Ishikawa (cell line): ENCODE measurements at regions not wholly inside any gene's neighbourhood (a gene's known extent, or its start where the extent isn't known, plus 50 kb on each side); places are given as distances from the start of the nearest gene placed in this dataset.

Source experiments
- CEBPB ChIP-seq: IDR thresholded peaks from 2 replicates; pipeline ENCODE4 v1.6.1; 2012
- CREB1 ChIP-seq: IDR thresholded peaks from 2 replicates; pipeline ENCODE4 v1.6.1; 2012; ENCODE audit warnings: low read depth
- EGR1 ChIP-seq: IDR thresholded peaks from 2 replicates; pipeline ENCODE4 v1.6.1; 2012
- EP300 ChIP-seq: IDR thresholded peaks from 2 replicates; pipeline ENCODE4 v1.6.1; 2012; ENCODE audit warnings: borderline replicate concordance
- FOXM1 ChIP-seq: IDR thresholded peaks from 2 replicates; pipeline ENCODE4 v1.6.1; 2012; ENCODE audit warnings: low read depth, borderline replicate concordance
- NFIC ChIP-seq: IDR thresholded peaks from 2 replicates; pipeline ENCODE4 v1.6.1; 2012
- RAD21 ChIP-seq: IDR thresholded peaks from 2 replicates; pipeline ENCODE4 v1.6.1; 2012; ENCODE audit warnings: low read depth
- TAF1 ChIP-seq: IDR thresholded peaks from 2 replicates; pipeline ENCODE4 v1.6.1; 2012; ENCODE audit warnings: low read depth, mild to moderate bottlenecking
- TCF12 ChIP-seq: IDR thresholded peaks from 2 replicates; pipeline ENCODE4 v1.6.1; 2012; ENCODE audit warnings: low read depth
- TEAD4 ChIP-seq: IDR thresholded peaks from 2 replicates; pipeline ENCODE4 v1.6.1; 2012
- YY1 ChIP-seq: IDR thresholded peaks from 2 replicates; pipeline ENCODE4 v1.6.1; 2012; ENCODE audit warnings: low read depth
- ZBTB7A ChIP-seq: IDR thresholded peaks from 2 replicates; pipeline ENCODE4 v1.6.1; 2012; ENCODE audit warnings: low read depth
- TF ChIP-seq, protein P1 (sequence below): IDR thresholded peaks from 2 replicates; pipeline ENCODE4 v1.6.1; 2012; ENCODE audit warnings: low read depth, mild to moderate bottlenecking
- TF ChIP-seq, protein P2 (sequence below): IDR thresholded peaks from 2 replicates; pipeline ENCODE4 v1.6.1; 2012
- TF ChIP-seq, protein P3 (sequence below): IDR thresholded peaks from 2 replicates; pipeline ENCODE4 v1.6.1; 2012

DNA sequence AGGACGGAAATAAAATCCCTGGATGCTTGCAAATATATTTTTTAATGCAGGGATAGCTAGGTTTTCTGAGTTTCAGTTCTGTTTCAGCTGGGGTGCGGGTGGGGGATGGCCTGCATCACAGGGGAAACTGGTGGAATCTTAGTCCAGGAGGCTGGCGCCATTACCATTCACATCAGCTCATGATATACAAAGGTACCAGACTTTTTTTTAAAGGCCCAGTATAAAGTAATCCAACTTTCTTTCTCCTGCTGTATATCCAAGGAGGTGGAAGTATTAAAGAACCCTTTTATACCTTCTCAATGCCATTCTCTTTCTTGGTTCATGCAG is 343.8 kb downstream of the KCNRG start:
- no peak for TF ChIP-seq TAF1

DNA sequence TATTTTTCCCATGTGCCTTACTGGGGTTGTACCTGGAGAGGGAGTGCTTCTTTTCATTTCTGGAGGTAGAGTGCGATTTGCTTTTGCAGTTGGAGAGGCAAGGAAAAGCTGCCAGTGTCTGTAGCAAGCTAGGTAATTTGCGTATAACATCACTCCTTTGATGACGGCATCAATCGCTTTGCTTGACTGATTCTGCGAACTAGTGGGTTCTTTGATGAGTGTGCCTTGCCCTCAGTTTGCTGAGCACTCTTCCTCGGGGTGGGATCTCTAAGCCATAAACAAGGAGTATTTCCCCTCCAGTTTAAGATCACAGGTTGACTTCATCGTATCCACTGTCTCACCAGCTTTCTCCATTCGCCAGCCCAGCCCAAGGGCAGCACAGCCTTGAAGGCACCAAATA is 344.5 kb downstream of the KCNRG start:
- TF ChIP-seq, protein P1, sequence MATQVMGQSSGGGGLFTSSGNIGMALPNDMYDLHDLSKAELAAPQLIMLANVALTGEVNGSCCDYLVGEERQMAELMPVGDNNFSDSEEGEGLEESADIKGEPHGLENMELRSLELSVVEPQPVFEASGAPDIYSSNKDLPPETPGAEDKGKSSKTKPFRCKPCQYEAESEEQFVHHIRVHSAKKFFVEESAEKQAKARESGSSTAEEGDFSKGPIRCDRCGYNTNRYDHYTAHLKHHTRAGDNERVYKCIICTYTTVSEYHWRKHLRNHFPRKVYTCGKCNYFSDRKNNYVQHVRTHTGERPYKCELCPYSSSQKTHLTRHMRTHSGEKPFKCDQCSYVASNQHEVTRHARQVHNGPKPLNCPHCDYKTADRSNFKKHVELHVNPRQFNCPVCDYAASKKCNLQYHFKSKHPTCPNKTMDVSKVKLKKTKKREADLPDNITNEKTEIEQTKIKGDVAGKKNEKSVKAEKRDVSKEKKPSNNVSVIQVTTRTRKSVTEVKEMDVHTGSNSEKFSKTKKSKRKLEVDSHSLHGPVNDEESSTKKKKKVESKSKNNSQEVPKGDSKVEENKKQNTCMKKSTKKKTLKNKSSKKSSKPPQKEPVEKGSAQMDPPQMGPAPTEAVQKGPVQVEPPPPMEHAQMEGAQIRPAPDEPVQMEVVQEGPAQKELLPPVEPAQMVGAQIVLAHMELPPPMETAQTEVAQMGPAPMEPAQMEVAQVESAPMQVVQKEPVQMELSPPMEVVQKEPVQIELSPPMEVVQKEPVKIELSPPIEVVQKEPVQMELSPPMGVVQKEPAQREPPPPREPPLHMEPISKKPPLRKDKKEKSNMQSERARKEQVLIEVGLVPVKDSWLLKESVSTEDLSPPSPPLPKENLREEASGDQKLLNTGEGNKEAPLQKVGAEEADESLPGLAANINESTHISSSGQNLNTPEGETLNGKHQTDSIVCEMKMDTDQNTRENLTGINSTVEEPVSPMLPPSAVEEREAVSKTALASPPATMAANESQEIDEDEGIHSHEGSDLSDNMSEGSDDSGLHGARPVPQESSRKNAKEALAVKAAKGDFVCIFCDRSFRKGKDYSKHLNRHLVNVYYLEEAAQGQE = no peak
- TF ChIP-seq NFIC (no peak), FOXM1 (no peak), TAF1 (no peak), ZBTB7A (no peak), RAD21 (no peak), CREB1 (no peak), TCF12 (no peak), EP300 (no peak), TEAD4 (no peak)
- TF ChIP-seq, protein P2, sequence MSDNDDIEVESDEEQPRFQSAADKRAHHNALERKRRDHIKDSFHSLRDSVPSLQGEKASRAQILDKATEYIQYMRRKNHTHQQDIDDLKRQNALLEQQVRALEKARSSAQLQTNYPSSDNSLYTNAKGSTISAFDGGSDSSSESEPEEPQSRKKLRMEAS = no peak
- TF ChIP-seq, protein P3, sequence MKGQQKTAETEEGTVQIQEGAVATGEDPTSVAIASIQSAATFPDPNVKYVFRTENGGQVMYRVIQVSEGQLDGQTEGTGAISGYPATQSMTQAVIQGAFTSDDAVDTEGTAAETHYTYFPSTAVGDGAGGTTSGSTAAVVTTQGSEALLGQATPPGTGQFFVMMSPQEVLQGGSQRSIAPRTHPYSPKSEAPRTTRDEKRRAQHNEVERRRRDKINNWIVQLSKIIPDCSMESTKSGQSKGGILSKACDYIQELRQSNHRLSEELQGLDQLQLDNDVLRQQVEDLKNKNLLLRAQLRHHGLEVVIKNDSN = no peak

DNA sequence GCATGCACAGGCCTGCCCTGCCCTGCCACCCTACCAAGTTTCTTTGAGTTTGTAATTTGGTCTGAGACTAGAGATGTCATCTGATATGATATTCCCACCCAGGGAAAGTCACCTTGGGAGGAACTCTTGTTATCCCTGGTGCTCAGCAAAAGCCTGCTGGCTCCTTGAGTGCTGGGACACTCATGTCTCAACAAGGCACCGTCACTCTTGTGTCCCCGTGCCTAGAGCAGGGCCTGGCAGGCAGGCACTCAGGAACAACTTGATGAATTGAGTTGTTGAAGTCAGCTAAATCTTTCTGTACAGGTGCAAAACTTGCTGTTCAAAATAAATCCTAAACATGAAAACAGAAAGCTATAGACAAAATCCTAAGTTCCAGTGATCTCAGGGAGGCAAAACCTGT is 345.4 kb downstream of the KCNRG start:
- no peak for TF ChIP-seq NFIC
- no peak for TF ChIP-seq FOXM1
- TF ChIP-seq, protein P1 = no peak
- no peak for TF ChIP-seq TAF1
- TF ChIP-seq TEAD4 = no peak
- no peak for TF ChIP-seq CEBPB
- no peak for TF ChIP-seq ZBTB7A
- TF ChIP-seq, protein P2 = no peak
- no peak for TF ChIP-seq RAD21
- TF ChIP-seq EP300 = no peak
- no peak for TF ChIP-seq YY1
- no peak for TF ChIP-seq EGR1
- TF ChIP-seq, protein P3 = no peak
- TF ChIP-seq CREB1 = no peak
- TF ChIP-seq TCF12 = no peak

DNA sequence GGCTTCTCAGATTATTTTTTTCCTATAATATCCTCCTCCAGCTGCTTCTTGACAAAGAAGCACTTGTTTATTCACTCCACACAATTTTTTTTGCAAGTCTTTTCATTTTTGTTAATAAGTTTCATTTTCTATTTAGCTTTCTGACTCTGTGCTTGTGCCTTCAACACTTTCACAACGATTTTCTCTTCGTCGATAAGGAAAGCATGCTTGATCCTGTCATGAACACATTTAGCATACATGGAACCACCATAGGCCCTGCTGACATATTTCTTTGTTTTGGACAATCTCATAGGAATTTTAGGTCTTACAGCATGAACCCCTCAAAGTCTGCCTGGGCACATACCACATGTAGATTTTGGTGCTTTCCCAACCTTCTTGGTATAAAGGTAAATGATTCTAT is 346.0 kb downstream of the KCNRG start:
- TF ChIP-seq, protein P2 = no peak
- TF ChIP-seq EP300 (no peak), RAD21 (no peak), CEBPB (no peak), TCF12 (no peak), YY1 (no peak), ZBTB7A (no peak), NFIC (no peak), CREB1 (no peak), FOXM1 (no peak)
- TF ChIP-seq, protein P3 = no peak

DNA sequence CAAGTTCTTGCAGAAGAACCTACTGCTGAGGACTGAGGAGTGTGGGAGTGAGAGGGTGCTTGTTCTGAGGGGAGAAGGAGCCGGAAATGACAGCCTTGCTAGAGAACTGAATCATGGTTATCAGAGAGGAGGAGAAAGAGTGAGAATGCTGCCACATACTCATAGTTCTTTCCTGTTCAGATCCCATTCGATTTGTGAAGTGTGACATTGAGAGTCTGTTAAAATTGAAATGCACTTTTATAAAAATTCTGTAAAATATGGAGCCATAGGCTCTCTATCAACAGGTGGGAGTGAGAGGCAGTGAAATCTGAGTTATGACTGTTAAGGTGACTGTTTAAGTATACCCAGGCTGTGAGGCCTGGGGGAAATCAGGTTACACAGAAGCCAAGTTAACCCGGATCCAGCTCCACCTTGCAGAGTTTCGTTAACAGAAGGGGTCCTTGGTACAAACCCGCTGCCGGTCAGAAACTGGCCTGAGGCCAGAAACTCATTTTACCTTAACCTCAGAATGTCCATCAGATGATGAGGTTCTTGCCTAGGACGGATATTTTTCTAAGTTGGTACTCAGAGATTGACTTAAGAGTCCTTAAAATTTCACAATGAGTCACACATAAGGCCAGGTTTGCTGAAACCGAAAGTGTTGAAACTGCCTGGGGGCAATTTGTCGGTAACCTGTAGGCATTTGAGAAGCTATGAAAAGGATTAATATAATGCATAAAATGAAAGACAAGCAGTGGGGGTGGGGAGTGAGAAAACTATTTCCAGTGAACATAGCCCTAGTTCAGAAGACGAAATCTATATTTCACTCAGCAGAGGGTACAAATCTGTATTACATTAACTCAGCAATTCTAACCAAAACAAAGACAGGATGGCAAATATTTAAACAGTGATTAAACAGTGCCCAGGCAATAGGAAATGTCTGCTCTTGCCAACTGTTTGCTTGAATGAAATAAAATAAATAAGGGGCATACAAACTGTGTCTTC is 350.5 kb downstream of the KCNRG start:
- TF ChIP-seq CREB1 (no peak), EP300 (no peak), YY1 (no peak), CEBPB (no peak), TCF12 (no peak), RAD21 (no peak), EGR1 (no peak), TEAD4 (no peak), ZBTB7A (no peak), TAF1 (no peak)
- TF ChIP-seq, protein P1 = no peak
